ENCODE measurements at regions not wholly inside any gene's neighbourhood (a gene's known extent, or its start where the extent isn't known, plus 50 kb on each side); places are given as distances from the start of the nearest gene placed in this dataset.

DNA sequence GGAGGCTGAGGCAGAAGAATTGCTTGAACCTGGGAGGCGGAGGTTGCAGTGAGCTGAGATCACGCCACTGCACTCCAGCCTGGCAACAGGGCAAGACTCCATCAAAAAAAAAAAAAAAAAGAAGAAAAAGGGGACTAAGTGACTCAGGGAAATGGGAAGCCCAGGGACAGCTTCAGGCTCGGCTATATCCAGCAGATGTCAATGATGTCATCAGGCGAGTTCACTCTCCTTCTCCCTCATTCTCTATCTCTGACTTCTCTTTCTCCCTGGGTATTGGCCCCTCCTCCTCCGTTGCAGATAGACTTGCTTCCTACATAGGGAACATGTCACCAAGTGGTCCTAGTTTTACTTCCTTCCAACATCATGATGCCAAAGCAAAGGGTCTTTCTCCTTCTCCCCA is 316.8 kb downstream of the TFAP2C start:
- ATAC-seq (no peak), FAIRE-seq (no peak), DNase-seq (ENCODE audit: low read depth, low spot score) (no peak)
- ChIA-PET CTCF (no interaction called here), RAD21 (ENCODE audit: unreplicated experiment) (no interaction called here), SMC1A (ENCODE audit: uncharacterized antibody, unreplicated experiment) (no interaction called here), POLR2A (no interaction called here)
- Histone ChIP-seq H4K20me1 (ENCODE audit: control insufficient read depth, insufficient read depth) (no peaks in the 10 kb centered on the region), H3K36me3 (ENCODE audit: control insufficient read depth in 2 of 2, insufficient read depth in 2 of 2, low read length in 1 of 2) (no peaks in the 10 kb centered on the region), H3K4me1 (ENCODE audit: control insufficient read depth, insufficient read depth, low read length) (no peaks in the 10 kb centered on the region), H3K9ac (ENCODE audit: control insufficient read depth, insufficient read depth, low read length) (no peak overlapping the region), H2AFZ (ENCODE audit: control insufficient read depth, low read depth, low read length) (no peak overlapping the region), H3K27me3 (replicated peaks in 1 of 2; ENCODE audit: control insufficient read depth in 2 of 2, insufficient read depth in 2 of 2, low read length in 1 of 2) (peaks cover 0 to 5% of the 10 kb centered on the region in 2 experiments; a peak in 2 of 4 replicates), H3K27ac (ENCODE audit: control insufficient read depth, insufficient read depth) (no peak overlapping the region), H3K4me3 (no peak overlapping the region), H3K9me3 (replicated peaks; ENCODE audit: control insufficient read depth, insufficient read depth, low read length) (no peaks in the 10 kb centered on the region), H3K79me2 (ENCODE audit: control insufficient read depth, insufficient read depth, low read length) (no peaks in the 10 kb centered on the region), H3K4me2 (ENCODE audit: control insufficient read depth, insufficient read depth) (no peak overlapping the region)
- intact Hi-C loops (cut with micrococcal nuclease; ENCODE audit: unreplicated experiment) (no loop called here), in situ Hi-C loops (cut with MboI) (no loop called here)
- no TSS peak for BruUV-seq (replicated peaks)
- 7% methylated on average over 3 of the region's 5 CpGs for WGBS (ENCODE audit: insufficient coverage, insufficient replicate concordance, low lambda C conversion rate, missing lambda C conversion rate)
- TF ChIP-seq NRF1 (conservative IDR thresholded peaks at IDR 0.05; ENCODE audit: low read depth, low read length) (no peak), POU2F2 (IDR thresholded peaks at IDR 0.05; ENCODE audit: borderline replicate concordance, low read depth, low read length) (no peak), EED (IDR thresholded peaks at IDR 0.05; ENCODE audit: low read depth) (no peak), NFXL1 (IDR thresholded peaks at IDR 0.05; ENCODE audit: borderline replicate concordance) (no peak), POLR2A (IDR thresholded peaks at IDR 0.05; ENCODE audit: low read depth, low read length) (no peak), SUPT20H (IDR thresholded peaks at IDR 0.05; ENCODE audit: borderline replicate concordance, control insufficient read depth, low read depth, low read length) (no peak), NFYA (IDR thresholded peaks at IDR 0.05; ENCODE audit: borderline replicate concordance, low read depth, low read length) (no peak), ZBTB11 (CRISPR knock-in tag; IDR thresholded peaks at IDR 0.05) (no peak), POLR2AphosphoS5 (IDR thresholded peaks at IDR 0.05; ENCODE audit: low read length) (no peak), RFX5 (IDR thresholded peaks at IDR 0.05; ENCODE audit: low read depth, low read length) (no peak), SMARCA5 (IDR thresholded peaks at IDR 0.05) (no peak)
- TF ChIP-seq, protein P1, sequence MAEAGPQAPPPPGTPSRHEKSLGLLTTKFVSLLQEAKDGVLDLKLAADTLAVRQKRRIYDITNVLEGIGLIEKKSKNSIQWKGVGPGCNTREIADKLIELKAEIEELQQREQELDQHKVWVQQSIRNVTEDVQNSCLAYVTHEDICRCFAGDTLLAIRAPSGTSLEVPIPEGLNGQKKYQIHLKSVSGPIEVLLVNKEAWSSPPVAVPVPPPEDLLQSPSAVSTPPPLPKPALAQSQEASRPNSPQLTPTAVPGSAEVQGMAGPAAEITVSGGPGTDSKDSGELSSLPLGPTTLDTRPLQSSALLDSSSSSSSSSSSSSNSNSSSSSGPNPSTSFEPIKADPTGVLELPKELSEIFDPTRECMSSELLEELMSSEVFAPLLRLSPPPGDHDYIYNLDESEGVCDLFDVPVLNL (IDR thresholded peaks at IDR 0.05; ENCODE audit: low read depth, low read length): no peak
- TF ChIP-seq, protein P2, sequence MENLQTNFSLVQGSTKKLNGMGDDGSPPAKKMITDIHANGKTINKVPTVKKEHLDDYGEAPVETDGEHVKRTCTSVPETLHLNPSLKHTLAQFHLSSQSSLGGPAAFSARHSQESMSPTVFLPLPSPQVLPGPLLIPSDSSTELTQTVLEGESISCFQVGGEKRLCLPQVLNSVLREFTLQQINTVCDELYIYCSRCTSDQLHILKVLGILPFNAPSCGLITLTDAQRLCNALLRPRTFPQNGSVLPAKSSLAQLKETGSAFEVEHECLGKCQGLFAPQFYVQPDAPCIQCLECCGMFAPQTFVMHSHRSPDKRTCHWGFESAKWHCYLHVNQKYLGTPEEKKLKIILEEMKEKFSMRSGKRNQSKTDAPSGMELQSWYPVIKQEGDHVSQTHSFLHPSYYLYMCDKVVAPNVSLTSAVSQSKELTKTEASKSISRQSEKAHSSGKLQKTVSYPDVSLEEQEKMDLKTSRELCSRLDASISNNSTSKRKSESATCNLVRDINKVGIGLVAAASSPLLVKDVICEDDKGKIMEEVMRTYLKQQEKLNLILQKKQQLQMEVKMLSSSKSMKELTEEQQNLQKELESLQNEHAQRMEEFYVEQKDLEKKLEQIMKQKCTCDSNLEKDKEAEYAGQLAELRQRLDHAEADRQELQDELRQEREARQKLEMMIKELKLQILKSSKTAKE (IDR thresholded peaks at IDR 0.05; ENCODE audit: low read depth, poor library complexity, severe bottlenecking): no peak
- TF ChIP-seq, protein P3, sequence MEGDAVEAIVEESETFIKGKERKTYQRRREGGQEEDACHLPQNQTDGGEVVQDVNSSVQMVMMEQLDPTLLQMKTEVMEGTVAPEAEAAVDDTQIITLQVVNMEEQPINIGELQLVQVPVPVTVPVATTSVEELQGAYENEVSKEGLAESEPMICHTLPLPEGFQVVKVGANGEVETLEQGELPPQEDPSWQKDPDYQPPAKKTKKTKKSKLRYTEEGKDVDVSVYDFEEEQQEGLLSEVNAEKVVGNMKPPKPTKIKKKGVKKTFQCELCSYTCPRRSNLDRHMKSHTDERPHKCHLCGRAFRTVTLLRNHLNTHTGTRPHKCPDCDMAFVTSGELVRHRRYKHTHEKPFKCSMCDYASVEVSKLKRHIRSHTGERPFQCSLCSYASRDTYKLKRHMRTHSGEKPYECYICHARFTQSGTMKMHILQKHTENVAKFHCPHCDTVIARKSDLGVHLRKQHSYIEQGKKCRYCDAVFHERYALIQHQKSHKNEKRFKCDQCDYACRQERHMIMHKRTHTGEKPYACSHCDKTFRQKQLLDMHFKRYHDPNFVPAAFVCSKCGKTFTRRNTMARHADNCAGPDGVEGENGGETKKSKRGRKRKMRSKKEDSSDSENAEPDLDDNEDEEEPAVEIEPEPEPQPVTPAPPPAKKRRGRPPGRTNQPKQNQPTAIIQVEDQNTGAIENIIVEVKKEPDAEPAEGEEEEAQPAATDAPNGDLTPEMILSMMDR (IDR thresholded peaks at IDR 0.05 in 2 of 3, conservative IDR thresholded peaks at IDR 0.05 in 1 of 3; ENCODE audit: control insufficient read depth in 2 of 3, extremely low read depth in 1 of 3, insufficient read depth in 1 of 3, low read depth in 3 of 3, low read length in 3 of 3): no peak
